Activated T-cell treated with anti-CD3 and anti-CD28 coated beads for 48 hours (primary cell): ENCODE measurements at regions not wholly inside any gene's neighbourhood (a gene's known extent, or its start where the extent isn't known, plus 50 kb on each side); places are given as distances from the start of the nearest gene placed in this dataset.
A peak's percentile ranks its signal among the peaks of the same experiment; 100 is the strongest.

Experiments
- DNase-seq: peaks from one replicate; pipeline ENCODE4 v3.0.0-alpha.2; 2020; ENCODE audit warnings: low read depth

DNA sequence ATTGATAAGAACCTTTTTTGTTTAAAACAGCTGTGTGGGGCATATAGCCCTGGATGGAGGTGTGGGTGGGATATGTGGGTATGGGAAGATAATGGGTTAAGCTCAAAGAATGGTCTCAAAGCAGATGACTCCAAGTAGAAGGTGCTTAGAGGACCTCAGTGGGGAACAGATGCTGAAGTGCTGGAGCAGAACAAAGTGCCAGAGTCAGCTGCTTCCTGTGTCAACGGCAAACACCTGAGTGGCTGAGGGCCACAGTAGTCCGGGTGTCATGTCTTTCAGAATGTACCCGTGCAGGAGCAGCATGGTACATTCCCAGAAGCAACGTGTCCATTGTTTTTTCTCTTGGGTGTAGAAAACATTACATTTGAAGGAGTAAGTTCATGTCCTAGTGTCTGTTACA lies 210.6 kb downstream of the CCNG2 start:
- no peak for DNase-seq

DNA sequence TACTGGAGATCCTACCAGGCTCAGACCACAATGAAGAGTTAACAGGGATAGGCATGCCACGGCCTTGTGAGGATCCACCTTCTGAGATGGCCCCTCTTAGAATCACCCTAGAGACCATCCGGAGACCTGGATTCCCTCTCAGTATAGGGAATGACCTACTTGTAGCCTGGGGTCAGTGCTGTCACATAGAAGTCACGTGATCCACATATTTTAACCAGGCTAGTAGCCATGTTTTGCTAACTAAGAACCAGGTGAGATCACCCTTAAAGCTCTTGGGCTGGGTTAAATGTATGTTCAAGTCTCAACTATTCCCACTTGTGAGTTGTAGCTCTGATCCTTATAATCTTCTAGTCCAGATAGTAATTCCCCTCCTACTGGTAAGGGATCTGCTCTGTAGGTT lies 215.4 kb downstream of the CCNG2 start:
- no peak for DNase-seq

- no peak for DNase-seq
These were observed 219.0 kb downstream of the CCNG2 start for GRCh38 chr4:77375866-77376607.

GRCh38 chr4:77376788-77377460 lies 219.9 kb downstream of the CCNG2 start:
- no peak for DNase-seq

DNA sequence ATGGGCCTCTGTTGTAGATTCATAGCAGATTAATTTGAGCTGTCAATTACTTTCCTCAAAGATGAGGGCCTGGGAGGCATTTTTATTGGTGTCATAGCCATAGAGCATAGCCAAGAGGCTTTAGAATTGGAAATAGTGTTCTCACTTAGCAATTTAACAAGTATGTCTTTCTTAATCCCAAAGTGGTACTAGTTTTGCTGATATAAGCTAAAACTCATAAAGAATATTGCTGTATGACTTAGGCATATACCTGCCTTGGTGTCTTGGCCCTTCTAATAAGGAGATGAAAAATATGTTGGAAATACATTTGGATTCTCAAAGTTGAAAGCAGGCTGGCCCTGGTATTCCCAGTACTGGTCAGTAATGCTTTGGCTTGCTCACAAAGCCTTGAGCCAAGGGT lies 221.5 kb upstream of the CXCL13 start:
- DNase-seq: no peak

DNA sequence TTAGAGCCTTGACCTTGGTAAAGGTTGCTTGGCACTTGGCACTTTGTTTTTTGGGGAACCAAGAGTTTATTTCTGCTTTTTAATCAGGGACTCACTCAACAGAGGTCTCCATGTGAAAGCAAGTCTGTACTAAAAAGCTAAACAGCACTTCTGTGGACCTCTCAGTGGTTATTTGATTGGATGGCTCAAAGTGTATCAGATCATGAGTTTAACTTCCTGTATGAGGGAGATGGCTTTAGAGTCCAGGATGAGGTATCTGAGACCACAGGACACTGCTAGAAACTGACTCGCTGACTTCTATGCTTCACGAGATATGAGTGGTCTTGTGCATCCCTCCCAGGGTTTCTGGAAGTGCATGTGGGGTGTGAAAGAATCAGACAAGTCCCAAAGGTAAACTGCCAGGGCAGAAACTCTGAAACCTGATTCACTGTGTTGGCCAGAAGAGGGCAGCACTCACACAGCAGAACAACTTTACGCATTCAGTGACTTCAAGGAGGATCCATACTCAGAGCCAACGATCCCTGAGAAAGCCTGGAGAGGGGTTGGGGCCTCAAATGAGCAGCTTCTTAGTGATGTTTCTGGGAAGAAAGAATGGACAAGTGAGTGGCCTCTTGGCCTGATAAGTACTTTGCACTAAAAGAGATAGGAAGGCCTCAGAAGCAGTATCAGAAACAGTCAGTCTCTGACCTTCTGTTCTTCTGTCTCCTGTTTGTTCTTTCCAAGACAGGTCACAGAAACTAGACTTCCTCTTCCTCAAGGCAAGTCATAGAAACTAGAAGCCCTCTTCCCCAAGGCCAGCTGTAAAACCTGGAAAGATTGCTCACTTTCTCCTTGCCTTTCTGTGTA lies 220.3 kb upstream of the CXCL13 start:
- DNase-seq: peak; percentile 34

- DNase-seq: no peak
These were observed 211.6 kb upstream of the CXCL13 start for GRCh38 chr4:77393996-77394395.

GRCh38 chr4:77395481-77395880 lies 210.1 kb upstream of the CXCL13 start:
- no peak for DNase-seq

- no peak for DNase-seq
These were observed 207.4 kb upstream of the CXCL13 start for GRCh38 chr4:77398256-77398655.

DNA sequence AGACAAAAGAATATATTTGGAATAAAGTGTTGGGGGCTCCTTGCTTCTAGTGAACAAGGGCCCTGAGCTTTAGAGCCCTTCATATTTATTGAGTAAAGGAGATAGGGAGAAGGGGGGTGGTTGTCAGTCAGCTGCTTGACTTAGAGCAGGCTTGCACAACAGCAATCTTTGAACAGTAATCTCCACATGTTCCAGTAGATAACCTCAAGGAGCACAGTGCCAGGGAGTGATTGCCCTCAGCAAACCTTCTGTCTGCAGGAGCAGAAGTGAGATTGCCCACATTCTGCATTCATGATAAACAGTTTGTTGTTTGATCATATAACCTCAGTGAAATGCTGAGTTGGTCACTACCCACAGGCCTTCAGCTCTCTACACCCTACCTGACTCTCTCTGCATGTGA lies 205.8 kb upstream of the CXCL13 start:
- no peak for DNase-seq

DNA sequence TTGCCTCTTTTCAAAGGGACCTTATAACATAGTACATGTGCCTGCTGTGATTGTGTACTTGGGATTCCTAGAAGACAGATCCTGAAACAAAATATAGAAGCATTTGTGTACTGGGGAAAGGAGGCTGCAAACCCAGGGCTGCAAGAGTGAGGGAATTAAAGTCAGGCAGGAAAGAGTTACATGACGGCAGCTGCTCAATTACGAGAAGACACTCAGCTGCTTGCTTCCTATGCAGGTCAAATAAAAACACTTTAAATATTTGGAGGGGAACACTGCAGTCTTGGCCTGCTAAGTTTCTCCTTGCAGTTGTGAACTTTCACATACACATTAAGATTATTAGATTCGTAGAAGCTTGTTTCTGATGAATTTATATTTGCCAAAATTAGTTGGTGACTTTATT lies 191.9 kb upstream of the CXCL13 start:
- DNase-seq: no peak

DNA sequence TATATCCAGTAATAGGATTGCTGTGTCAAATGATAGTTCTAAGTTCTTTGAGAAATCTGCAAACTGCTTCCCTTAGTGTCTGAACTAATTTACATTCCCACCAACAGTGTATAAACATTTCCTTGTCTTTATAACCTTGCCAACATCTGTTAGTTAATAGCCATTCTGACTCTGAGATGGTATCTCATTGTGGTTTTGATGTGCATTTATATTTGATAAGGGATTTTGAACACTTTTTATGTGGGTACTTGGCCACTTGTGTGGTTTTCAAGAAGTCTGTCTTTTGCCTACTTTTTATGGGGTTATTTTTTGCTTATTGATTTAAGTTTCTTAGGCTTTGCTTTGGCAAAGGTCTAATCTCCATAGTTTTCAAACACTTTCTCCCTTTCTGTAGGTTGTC lies 189.9 kb upstream of the CXCL13 start:
- no peak for DNase-seq

DNA sequence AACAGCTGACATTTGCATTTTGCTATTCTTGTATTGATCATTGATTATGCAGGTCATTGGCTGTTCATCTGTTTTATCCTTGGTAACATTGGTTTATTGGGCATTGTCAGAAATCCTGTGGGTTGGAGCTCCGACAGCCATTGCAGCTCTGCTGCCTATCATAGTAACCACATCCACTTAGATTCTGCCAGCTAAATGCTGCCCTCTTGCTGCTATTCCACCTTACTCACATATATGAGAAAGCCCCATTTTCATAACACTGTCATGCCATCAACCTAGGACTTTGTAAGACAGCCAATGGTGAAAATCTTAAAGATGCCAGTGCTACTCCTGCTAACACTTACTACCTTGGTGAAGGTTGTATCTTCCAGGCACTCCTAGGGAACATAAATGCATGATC lies 187.3 kb upstream of the CXCL13 start:
- DNase-seq: no peak

DNA sequence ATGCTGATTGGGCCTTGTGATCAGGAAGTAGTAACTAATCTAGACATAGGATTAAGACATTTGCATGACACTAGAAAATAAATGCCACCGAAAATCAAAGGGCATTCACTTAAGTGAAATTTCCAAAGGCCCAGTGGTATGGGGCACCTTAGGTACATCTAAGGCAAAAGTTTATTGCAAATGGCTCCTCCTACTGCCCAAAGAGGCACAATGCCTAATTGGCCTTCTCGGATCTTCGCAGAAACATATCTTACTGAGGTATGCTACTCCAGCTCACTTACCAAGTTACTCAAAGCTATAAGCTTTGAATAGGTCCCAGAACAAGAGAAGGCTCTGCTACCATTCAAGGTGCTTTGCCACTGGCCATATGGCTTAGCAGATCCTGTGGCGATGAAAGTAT lies 174.8 kb upstream of the CXCL13 start:
- DNase-seq: no peak

DNA sequence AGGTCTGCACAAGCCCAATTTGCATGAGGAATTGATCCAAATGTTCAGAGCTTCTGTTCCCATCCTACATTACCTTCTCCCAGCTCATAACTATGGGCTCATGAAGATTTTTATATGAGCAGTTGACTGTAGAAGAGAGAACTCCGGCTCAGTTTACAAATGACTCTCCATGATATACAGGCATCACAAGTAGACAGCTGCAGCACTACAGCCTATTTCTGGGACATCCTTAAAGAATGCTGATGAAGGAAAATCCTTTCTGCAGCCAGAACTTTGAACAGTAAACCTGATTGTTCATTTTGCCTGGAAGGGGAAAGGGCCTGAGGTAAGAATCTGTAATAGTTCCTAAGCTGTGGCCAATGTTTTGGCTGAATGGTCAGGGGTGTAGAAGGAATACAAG lies 174.1 kb upstream of the CXCL13 start:
- no peak for DNase-seq

DNA sequence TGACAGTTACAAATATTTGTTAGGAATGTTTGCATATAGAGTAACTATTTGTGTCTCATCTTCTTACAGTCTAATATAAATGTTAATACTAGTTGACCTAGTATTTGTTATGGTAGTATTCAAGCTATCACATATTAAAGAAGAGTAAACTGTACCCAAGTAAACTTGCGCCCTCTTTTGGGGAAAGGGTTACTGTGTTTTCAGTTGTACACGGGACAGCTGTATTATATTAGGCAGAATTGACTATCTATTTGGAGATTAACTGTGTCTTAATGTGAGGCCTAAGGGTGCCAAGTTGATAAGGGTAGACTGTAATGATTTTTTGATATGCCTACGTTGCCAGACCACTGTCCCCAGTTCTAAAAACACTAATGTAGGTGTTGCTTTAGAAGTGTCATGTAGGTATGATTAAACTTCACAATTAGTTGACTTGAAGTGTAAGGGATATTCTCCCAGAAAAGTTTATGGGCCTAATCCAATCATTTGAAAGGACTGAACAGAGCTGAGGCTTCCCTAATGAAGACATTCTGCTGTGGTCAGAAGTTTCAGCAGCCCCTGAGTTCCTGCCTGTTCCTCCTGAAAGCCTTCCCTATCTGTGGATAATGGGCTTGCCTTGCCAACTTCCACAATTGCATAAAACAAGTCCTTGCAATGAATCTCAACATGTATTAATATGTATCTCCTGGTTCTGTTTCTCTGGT lies 172.8 kb upstream of the CXCL13 start:
- no peak for DNase-seq

GRCh38 chr4:77433418-77433733 lies 172.2 kb upstream of the CXCL13 start:
- DNase-seq: no peak

DNA sequence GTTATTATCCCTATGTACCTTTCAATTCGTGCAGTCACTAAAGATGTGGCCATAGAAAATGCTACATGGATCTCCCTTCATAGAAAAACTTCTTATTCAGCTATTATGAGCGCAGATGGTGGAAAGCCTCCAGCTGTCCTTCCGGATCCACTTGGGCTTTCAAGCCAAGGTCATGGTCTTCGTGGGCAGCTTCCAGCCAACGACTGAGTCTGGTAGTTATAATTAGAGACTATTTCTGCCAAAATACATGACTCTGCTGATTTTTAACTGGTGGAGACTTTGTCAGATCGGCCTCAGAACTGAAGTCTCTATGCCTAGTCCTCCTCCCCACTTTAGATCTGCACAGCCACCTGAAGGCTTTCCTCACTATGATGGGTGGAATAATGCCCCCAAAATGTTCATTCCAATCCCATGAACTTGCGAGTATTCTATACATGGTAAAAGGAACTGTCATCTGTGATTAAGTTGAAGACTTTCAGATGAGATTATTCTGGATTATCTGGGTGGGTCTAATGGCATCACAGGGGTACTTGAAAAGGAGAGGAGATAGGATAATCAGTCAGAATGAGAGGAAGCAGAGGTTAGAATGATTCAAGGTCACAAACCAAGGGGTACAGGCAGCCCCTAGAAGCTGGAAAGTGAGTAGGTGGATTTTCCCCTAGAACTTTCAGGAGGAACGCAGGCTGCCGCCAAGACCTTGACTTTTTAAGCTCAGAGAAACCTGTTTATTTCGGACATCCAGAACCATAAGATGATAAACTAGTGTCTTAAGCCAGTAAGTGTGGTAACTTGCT lies 171.1 kb upstream of the CXCL13 start:
- no peak for DNase-seq

DNA sequence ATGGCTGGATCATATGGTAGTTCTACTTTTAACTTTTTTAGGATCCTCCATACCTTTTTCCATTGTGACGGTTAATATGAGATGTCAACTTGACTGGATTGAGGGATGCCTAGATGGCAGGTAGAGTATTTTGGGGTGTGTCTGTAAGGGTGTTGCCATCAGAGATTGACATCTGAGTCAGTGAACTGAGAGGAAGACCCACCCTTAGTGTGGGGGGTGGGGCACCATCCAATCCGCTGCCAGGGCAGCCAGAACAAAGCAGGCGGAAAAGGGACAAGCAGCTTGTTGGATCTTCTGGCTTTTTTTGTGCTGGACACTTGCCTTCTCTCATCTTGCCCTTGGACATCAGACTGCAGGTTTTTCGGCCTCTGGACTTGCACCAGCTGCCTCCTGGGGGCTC lies 168.5 kb upstream of the CXCL13 start:
- no peak for DNase-seq

GRCh38 chr4:77438549-77438948 lies 167.1 kb upstream of the CXCL13 start:
- DNase-seq: no peak

GRCh38 chr4:77443941-77444340 lies 161.7 kb upstream of the CXCL13 start:
- no peak for DNase-seq

GRCh38 chr4:77445823-77446222 lies 159.8 kb upstream of the CXCL13 start:
- no peak for DNase-seq
